Gastrocnemius medialis (tissue), 4 donors: ENCODE measurements at regions not wholly inside any gene's neighbourhood (a gene's known extent, or its start where the extent isn't known, plus 50 kb on each side); places are given as distances from the start of the nearest gene placed in this dataset.

Source experiments
- CTCF ChIP-seq, 5 experiments: fragments of 450-650 bp in 3 of 5; fragments of 200-600 bp in 2 of 5; sonication (generic) in 2 of 5; IDR thresholded peaks in 4 of 5; conservative IDR thresholded peaks in 1 of 5; 1 replicate in 4 of 5; 2 replicates in 1 of 5; pipeline ENCODE4 v1.5.1; 2016 to 2019; ENCODE audit warnings: antibody characterized with exemption in 5 of 5, mild to moderate bottlenecking in 3 of 5, moderate library complexity in 3 of 5
- POLR2A ChIP-seq, 2 donors: fragments of 450-650 bp; IDR thresholded peaks; one replicate each; pipeline ENCODE4 v1.6.1; 2017; ENCODE audit warnings: antibody characterized with exemption in 2 of 2, mild to moderate bottlenecking in 2 of 2, moderate library complexity in 2 of 2

- TF ChIP-seq POLR2A (IDR thresholded peaks at IDR 0.05): no peak
- TF ChIP-seq CTCF (IDR thresholded peaks at IDR 0.05 in 4 of 5, conservative IDR thresholded peaks at IDR 0.05 in 1 of 5): no peak
Measured at GRCh38 chr13:73793361-73793760, 340.8 kb downstream of the KLF12 start.
